Progenitor cell of endocrine pancreas (in vitro differentiated cells): ENCODE measurements at regions not wholly inside any gene's neighbourhood (a gene's known extent, or its start where the extent isn't known, plus 50 kb on each side); places are given as distances from the start of the nearest gene placed in this dataset.

Experiments
- DNase-seq: peaks from one replicate; pipeline ENCODE4 v3.0.0; 2021; ENCODE audit warnings: low spot score; ENCODE audit not compliant: unreplicated experiment
- H3K27ac Mint-ChIP-seq: 2 replicates; pipeline ENCODE4 v1.8.0; 2021; ENCODE audit warnings: mild to moderate bottlenecking, moderate library complexity, mixed read lengths
- H3K27me3 Mint-ChIP-seq: 2 replicates; pipeline ENCODE4 v1.8.0; 2021; ENCODE audit warnings: mixed read lengths
- H3K36me3 Mint-ChIP-seq: 2 replicates; pipeline ENCODE4 v1.8.0; 2022; ENCODE audit warnings: mixed read lengths; ENCODE audit not compliant: insufficient read depth
- H3K4me1 Mint-ChIP-seq: 2 replicates; pipeline ENCODE4 v1.8.0; 2021; ENCODE audit warnings: low read depth, mixed read lengths
- H3K4me3 Mint-ChIP-seq: 2 replicates; pipeline ENCODE4 v1.8.0; 2021; ENCODE audit warnings: low read depth, mild to moderate bottlenecking, moderate library complexity, mixed read lengths
- H3K9me3 Mint-ChIP-seq: 2 replicates; pipeline ENCODE4 v1.8.0; 2021; ENCODE audit warnings: low read depth, mixed read lengths
- CTCF ChIP-seq: fragments of 200-600 bp; sonication (generic); IDR thresholded peaks from one replicate; pipeline ENCODE4 v1.5.0; 2021; ENCODE audit warnings: antibody characterized with exemption, mild to moderate bottlenecking; ENCODE audit not compliant: unreplicated experiment

- TF ChIP-seq CTCF = no peak
- Mint-ChIP-seq H3K27ac (no peak overlapping the region), H3K9me3 (peaks cover 3% of the 10 kb centered on the region), H3K4me1 (peaks cover 3% of the 10 kb centered on the region), H3K27me3 (peaks cover 36% of the 10 kb centered on the region), H3K36me3 (no peaks in the 10 kb centered on the region), H3K4me3 (no peak overlapping the region)
- DNase-seq = peak; percentile 3
Measured at GRCh38 chr2:236671896-236672562, 102.4 kb downstream of the ACKR3 start.

GRCh38 chr2:236672606-236673005 lies 103.0 kb downstream of the ACKR3 start:
- Mint-ChIP-seq H3K27me3 (peaks cover 40% of the 10 kb centered on the region), H3K36me3 (no peaks in the 10 kb centered on the region), H3K27ac (no peak overlapping the region), H3K4me1 (peaks cover 3% of the 10 kb centered on the region), H3K4me3 (no peak overlapping the region), H3K9me3 (peaks cover 3% of the 10 kb centered on the region)
- peak; percentile 2 for DNase-seq
- no peak for TF ChIP-seq CTCF

- H3K4me3 Mint-ChIP-seq = no peak overlapping the region
- TF ChIP-seq CTCF = no peak
- peaks cover 3% of the 10 kb centered on the region for H3K9me3 Mint-ChIP-seq
- no peaks in the 10 kb centered on the region for H3K36me3 Mint-ChIP-seq
- H3K4me1 Mint-ChIP-seq = peaks cover 2% of the 10 kb centered on the region
- H3K27ac Mint-ChIP-seq = no peak overlapping the region
- peaks cover 40% of the 10 kb centered on the region for H3K27me3 Mint-ChIP-seq
- DNase-seq = peak; percentile 3
Measured at GRCh38 chr2:236673126-236673822, 103.6 kb downstream of the ACKR3 start.

GRCh38 chr2:236673823-236674185 lies 104.2 kb downstream of the ACKR3 start:
- no peak for DNase-seq
- H3K4me1 Mint-ChIP-seq = no peaks in the 10 kb centered on the region
- H3K36me3 Mint-ChIP-seq = no peaks in the 10 kb centered on the region
- peaks cover 41% of the 10 kb centered on the region for H3K27me3 Mint-ChIP-seq
- H3K4me3 Mint-ChIP-seq = no peak overlapping the region
- H3K9me3 Mint-ChIP-seq = peaks cover 3% of the 10 kb centered on the region
- TF ChIP-seq CTCF = no peak
- H3K27ac Mint-ChIP-seq = no peak overlapping the region

- no peak for TF ChIP-seq CTCF
- peaks cover 3% of the 10 kb centered on the region for H3K9me3 Mint-ChIP-seq
- no peak overlapping the region for H3K27ac Mint-ChIP-seq
- DNase-seq = no peak
- H3K4me3 Mint-ChIP-seq = no peak overlapping the region
- no peaks in the 10 kb centered on the region for H3K4me1 Mint-ChIP-seq
- H3K36me3 Mint-ChIP-seq = no peaks in the 10 kb centered on the region
- H3K27me3 Mint-ChIP-seq = peaks cover 44% of the 10 kb centered on the region
Measured at GRCh38 chr2:236674238-236674637, 104.6 kb downstream of the ACKR3 start.
